HG02759 (cell line): ENCODE measurements at regions not wholly inside any gene's neighbourhood (a gene's known extent, or its start where the extent isn't known, plus 50 kb on each side); places are given as distances from the start of the nearest gene placed in this dataset.

Experiments
- ATAC-seq: cut with Tn5 transposase; IDR thresholded peaks from one replicate; pipeline ENCODE4 v1.9.1; 2021; ENCODE audit warnings: mild to moderate bottlenecking, moderate library complexity; ENCODE audit not compliant: unreplicated experiment

- ATAC-seq, result no peak
Measured at GRCh38 chr14:29205658-29206057, 439.1 kb downstream of the FOXG1 start.

DNA sequence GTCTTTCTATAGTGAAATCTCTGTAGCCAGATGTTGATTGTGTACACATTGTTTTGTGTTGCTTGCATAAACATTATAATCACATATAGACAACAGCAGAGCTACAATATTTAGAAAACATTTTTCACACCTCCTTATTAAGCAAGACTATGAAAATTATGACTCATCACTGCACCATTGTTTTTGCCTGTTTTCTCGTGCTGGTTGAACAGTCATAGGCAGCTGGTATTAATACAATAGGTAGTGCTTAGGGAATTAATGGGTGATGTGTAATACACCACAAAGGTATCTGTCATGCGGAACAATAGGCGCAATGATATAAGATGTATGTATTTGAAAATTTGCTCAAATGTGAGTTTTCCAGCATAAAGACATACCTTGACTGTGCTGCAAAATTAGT lies 449.3 kb downstream of the FOXG1 start:
- no peak for ATAC-seq

- ATAC-seq, result no peak
Measured at GRCh38 chr14:29216268-29217232, 450.0 kb downstream of the FOXG1 start.

DNA sequence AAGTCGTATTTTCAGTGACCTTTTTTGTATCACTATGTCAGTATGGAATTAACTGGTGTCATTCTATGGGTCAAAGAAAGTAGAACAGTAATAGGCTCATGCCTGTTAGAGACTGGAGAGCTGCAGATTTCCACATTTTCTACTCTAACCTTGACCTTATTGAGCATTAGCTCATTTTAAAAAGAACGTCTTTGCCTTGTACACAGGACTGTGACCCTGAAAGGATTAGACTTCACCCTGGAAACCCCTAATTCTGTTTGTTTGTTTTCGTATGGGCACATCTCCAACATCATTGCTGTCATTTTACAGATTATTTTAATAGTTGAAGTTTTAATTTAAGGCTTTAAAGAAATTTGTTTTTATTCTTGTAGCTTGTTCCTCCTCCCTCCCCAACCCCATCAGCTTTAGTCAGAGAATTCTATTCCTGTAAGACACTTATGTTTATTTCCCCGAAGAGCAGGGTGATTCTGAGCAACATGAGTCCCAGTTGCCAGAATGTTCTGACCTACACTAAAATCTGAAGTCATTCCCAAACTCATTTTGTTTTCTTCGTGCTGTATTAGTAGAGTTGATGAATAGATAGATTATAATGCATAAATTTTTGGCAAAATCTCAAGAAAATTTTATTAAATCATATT lies 451.3 kb downstream of the FOXG1 start:
- no peak for ATAC-seq

DNA sequence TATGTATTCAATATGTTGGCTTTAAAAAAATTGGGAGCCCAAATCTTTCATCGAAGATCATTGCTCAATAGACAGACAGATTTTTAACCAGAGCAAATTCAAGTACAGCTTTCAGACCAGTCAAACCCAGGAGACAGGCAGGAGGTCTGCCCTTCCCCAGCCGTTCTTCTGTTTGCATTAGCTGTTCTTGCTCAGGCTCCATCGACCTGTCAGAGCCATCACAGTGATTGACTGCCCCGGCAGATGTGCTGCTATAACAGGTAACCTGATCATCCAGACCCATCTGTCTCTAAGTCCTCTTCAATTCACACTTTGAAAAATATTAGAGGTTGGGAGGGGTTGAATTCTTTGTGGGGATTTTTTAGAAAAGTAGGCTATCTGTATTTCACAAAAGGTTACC lies 453.5 kb downstream of the FOXG1 start:
- ATAC-seq, result no peak

GRCh38 chr14:29220566-29220965 lies 454.0 kb downstream of the FOXG1 start:
- ATAC-seq, result no peak

DNA sequence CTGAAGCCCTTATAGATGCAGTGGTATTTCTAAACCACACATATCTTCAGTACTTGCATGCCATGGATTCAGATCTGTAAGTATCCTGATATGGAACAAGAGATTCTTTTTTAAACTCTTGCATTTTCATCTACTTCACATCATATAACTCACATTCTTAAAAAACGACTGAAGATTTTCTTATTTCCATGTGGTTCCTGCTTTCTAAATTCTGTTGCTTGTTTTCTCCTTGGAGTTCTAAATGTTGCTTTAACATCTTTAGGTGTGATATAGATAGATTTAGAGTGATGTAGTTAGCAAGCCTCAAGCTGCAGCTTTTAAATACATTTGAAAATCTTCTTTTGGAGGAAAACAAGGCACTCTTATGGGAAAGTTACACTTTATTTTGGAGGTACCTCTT lies 455.4 kb downstream of the FOXG1 start:
- ATAC-seq, result no peak

DNA sequence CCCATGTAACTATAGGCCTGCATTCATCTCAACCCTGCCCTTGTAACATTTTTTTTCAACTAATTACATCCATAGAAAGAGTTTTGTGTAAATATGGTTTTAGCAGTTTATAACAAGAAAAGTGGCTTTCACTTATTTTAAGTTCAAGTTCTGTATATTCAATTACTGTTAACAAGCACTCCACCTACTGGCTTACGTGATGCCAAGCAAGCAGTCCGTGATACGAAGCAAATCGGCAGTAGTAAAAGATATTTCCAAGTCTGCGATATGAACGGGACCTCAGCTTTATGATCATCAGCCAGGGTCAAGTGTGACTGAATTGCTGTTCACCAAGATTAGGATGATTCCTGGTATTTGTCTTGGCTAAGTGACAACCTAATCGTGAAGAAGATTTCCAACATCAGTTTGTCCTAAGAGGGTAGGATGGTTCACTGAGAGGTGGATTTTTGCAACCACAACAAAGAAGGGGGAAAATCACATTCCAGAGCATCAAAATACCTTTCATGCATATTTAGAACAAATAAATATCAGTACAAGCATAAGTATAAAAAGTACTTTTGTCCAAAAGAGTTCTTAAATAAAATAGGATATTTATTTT lies 456.2 kb downstream of the FOXG1 start:
- no peak for ATAC-seq

- no peak for ATAC-seq
Measured at GRCh38 chr14:29223947-29224346, 457.4 kb downstream of the FOXG1 start.

DNA sequence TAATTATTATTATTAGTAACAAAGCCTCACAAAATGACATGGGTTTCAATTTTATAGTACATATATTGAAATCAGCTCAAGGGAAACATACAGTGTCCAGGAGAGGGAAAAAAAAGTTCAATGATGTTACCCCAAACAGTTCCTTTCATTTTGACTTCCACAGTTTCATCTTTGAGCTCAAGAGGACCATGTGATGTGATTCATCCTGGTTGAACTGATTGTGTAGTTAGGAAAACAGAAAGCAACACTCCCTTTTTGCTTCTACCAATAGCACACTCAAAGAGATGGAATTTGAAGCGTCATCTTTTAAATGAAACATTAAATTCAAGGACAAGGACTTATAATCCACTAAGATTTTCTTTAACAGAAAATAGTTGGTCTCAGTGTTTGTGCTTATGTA lies 461.0 kb downstream of the FOXG1 start:
- ATAC-seq, result no peak

- no peak for ATAC-seq
Measured at GRCh38 chr14:29232153-29232552, 465.6 kb downstream of the FOXG1 start.

- no peak for ATAC-seq
Measured at GRCh38 chr14:29232711-29233110, 466.1 kb downstream of the FOXG1 start.

GRCh38 chr14:29233188-29233587 lies 466.6 kb downstream of the FOXG1 start:
- ATAC-seq, result no peak

DNA sequence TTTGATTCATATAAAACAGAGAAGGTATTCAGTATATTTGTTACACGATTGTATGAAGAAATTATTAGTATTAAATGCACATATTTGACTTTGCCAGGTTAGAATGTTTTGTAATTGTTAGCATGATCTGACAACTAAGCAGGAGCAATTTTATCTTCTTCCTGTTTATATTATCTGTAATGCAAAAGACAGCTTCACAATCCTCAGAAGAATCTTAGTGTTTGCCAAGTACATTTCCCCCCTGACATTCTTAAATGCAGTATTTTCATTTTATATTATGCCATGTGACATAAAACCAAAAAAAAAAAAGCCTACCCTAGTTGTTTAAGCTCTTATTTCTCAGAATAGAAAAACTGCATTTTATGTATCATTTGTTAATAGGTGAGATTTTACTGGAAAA lies 469.4 kb downstream of the FOXG1 start:
- ATAC-seq, result no peak

DNA sequence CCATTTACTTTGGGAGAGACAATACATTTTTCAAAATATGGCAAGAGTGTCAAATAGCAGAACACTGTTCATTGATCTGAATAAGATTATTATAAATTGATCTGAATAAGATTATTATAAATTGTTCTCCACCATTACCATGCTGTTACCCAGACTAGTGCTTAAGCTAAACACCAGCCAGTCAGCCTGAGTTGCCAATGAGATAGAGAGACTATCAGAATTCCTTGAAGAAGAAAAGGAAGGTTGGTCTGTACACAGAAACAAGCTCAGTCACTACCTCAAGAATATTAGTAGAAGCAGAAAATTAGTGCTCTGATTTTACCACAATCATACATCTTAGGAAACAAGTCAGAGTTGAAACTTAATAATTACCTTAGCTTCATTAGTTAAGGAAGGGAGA lies 469.8 kb downstream of the FOXG1 start:
- no peak for ATAC-seq

DNA sequence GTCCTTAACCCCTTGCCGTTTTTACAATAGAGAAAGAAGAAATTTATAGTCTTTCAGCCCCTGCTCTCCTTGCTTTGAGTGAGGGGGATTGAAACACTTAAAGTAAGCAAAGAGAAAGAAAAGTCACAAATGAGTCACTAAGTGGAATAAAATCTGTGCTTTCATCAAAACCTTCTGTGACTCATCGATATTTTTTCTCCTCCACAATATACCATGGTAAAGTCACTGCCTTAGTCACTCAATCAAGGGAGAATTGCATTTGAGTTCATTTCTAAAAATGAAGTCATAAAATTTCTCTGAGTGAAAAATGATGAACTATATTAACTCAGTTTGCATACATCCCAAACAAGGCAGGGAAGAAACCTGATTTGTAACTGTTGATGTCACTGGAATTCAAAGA lies 470.3 kb downstream of the FOXG1 start:
- no peak for ATAC-seq

GRCh38 chr14:29240066-29240465 lies 473.5 kb downstream of the FOXG1 start:
- no peak for ATAC-seq

GRCh38 chr14:29242755-29243754 lies 476.5 kb downstream of the FOXG1 start:
- no peak for ATAC-seq

GRCh38 chr14:29255692-29256091 lies 489.1 kb downstream of the FOXG1 start:
- no peak for ATAC-seq

DNA sequence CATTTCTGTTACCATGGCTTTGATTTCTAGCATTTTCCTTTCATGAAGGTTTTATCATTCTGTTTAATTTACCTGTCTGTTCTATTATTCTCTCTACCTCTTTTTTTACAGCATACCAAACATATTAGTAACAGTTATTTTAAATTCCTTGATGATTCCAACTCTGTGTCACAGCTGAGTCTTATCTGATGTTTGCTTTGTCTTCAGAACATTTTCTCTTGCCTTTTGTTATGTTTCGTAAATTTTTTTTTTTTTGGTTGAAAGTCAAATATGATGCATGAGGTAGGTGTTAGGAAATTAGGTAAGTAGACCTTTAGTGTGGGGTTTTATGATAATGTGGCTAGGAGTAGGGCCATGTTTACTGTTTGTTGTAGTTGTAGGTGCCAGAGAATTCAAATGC lies 496.4 kb downstream of the FOXG1 start:
- no peak for ATAC-seq

GRCh38 chr14:29264865-29265264 lies 498.3 kb downstream of the FOXG1 start:
- ATAC-seq, result no peak
